HEK293 (cell line): ENCODE measurements at regions not wholly inside any gene's neighbourhood (a gene's known extent, or its start where the extent isn't known, plus 50 kb on each side); places are given as distances from the start of the nearest gene placed in this dataset.

Experiments
- CTCF ChIA-PET: fragments of 350-600 bp; formaldehyde crosslinking; extraction: SDS; loops from one replicate; lab custom pipeline; 2021; ENCODE audit warnings: antibody characterized with exemption; lab: Yijun Ruan, JAX
- POLR2A ChIA-PET: fragments of 300-600 bp; formaldehyde crosslinking; extraction: SDS; loops from one replicate; lab custom pipeline; 2020; ENCODE audit warnings: antibody characterized with exemption, inconsistent platforms; lab: Yijun Ruan, JAX
- H3K27ac ChIP-seq: fragments of 200-500 bp; sonication (Bioruptor generic); 2 replicates; pipeline ENCODE4 v1.5.1; 2014; ENCODE audit warnings: low read depth, low read length, control low read depth, inconsistent platforms; ENCODE audit errors: extremely low read depth
- H3K36me3 ChIP-seq, 2 experiments: fragments of 200-500 bp in 1 of 2; sonication (Bioruptor generic) in 1 of 2; 1 replicate in 1 of 2; 2 replicates in 1 of 2; pipeline ENCODE4 v1.5.1; 2014 to 2017; ENCODE audit warnings: inconsistent platforms in 2 of 2, low read length in 2 of 2; ENCODE audit not compliant: control insufficient read depth in 2 of 2, insufficient read depth in 1 of 2
- H3K4me1 ChIP-seq: fragments of 200-500 bp; sonication (Bioruptor generic); 2 replicates; pipeline ENCODE4 v1.5.1; 2014; ENCODE audit warnings: mild to moderate bottlenecking, low read length, inconsistent platforms; ENCODE audit not compliant: control insufficient read depth, insufficient read depth
- H3K4me3 ChIP-seq: 2 replicates; pipeline ENCODE4 v1.5.1; 2011; ENCODE audit warnings: low read depth, mild to moderate bottlenecking, control low read depth, low read length, moderate library complexity
- H3K9me3 ChIP-seq: fragments of 200-500 bp; sonication (Bioruptor generic); 2 replicates; pipeline ENCODE4 v1.5.1; 2014; ENCODE audit warnings: low read depth, low read length, inconsistent platforms; ENCODE audit not compliant: control insufficient read depth, insufficient read depth
- INSM2 ChIP-seq: fragments of 450-650 bp; formaldehyde crosslinking; IDR thresholded peaks from 2 replicates; pipeline ENCODE4 v1.5.1; 2016; ENCODE audit warnings: missing biosample characterization, missing genetic modification characterization
- KLF17 ChIP-seq: fragments of 450-650 bp; formaldehyde crosslinking; IDR thresholded peaks from 2 replicates; pipeline ENCODE4 v1.5.1; 2016; ENCODE audit warnings: missing biosample characterization, missing genetic modification characterization
- KLF8 ChIP-seq: fragments of 450-650 bp; formaldehyde crosslinking; IDR thresholded peaks from 2 replicates; pipeline ENCODE4 v1.5.1; 2016; ENCODE audit warnings: missing biosample characterization, missing genetic modification characterization
- KLF9 ChIP-seq: fragments of 450-650 bp; formaldehyde crosslinking; IDR thresholded peaks from 2 replicates; pipeline ENCODE4 v1.5.1; 2016; ENCODE audit warnings: missing biosample characterization, missing genetic modification characterization, low read depth
- MZF1 ChIP-seq: fragments of 450-650 bp; formaldehyde crosslinking; IDR thresholded peaks from 2 replicates; pipeline ENCODE4 v1.5.1; 2017; ENCODE audit warnings: missing biosample characterization, missing genetic modification characterization, borderline replicate concordance
- PRDM6 ChIP-seq: fragments of 450-650 bp; formaldehyde crosslinking; IDR thresholded peaks from 2 replicates; pipeline ENCODE4 v1.5.1; 2017; ENCODE audit warnings: missing biosample characterization, missing genetic modification characterization
- RBAK ChIP-seq: fragments of 450-650 bp; formaldehyde crosslinking; IDR thresholded peaks from 2 replicates; pipeline ENCODE4 v1.5.1; 2016; ENCODE audit warnings: missing biosample characterization, missing genetic modification characterization
- ZBTB6 ChIP-seq: fragments of 450-650 bp; formaldehyde crosslinking; IDR thresholded peaks from 2 replicates; pipeline ENCODE4 v1.5.1; 2017; ENCODE audit warnings: missing biosample characterization, missing genetic modification characterization
- ZNF146 ChIP-seq: fragments of 450-650 bp; formaldehyde crosslinking; IDR thresholded peaks from 2 replicates; pipeline ENCODE4 v1.5.1; 2016; ENCODE audit warnings: missing biosample characterization, missing genetic modification characterization
- ZNF223 ChIP-seq: fragments of 450-650 bp; formaldehyde crosslinking; IDR thresholded peaks from 2 replicates; pipeline ENCODE4 v1.5.1; 2016; ENCODE audit warnings: missing biosample characterization, missing genetic modification characterization
- ZNF248 ChIP-seq: fragments of 450-650 bp; formaldehyde crosslinking; IDR thresholded peaks from 2 replicates; pipeline ENCODE4 v1.5.1; 2017; ENCODE audit warnings: missing biosample characterization, missing genetic modification characterization
- ZNF302 ChIP-seq: fragments of 450-650 bp; formaldehyde crosslinking; IDR thresholded peaks from 2 replicates; pipeline ENCODE4 v1.5.1; 2016; ENCODE audit warnings: missing biosample characterization, missing genetic modification characterization, low read depth
- ZNF335 ChIP-seq: fragments of 450-650 bp; formaldehyde crosslinking; conservative IDR thresholded peaks from 2 replicates; pipeline ENCODE4 v1.5.1; 2016; ENCODE audit warnings: missing biosample characterization, missing genetic modification characterization
- ZNF37A ChIP-seq: fragments of 450-650 bp; IDR thresholded peaks from 2 replicates; pipeline ENCODE4 v1.5.1; 2018; ENCODE audit warnings: missing biosample characterization, missing genetic modification characterization
- ZNF416 ChIP-seq: fragments of 450-650 bp; formaldehyde crosslinking; IDR thresholded peaks from 2 replicates; pipeline ENCODE4 v1.5.1; 2016; ENCODE audit warnings: missing biosample characterization, missing genetic modification characterization
- ZNF48 ChIP-seq: fragments of 450-650 bp; formaldehyde crosslinking; IDR thresholded peaks from 2 replicates; pipeline ENCODE4 v1.5.1; 2016; ENCODE audit warnings: missing biosample characterization, missing genetic modification characterization
- ZNF513 ChIP-seq: fragments of 450-650 bp; IDR thresholded peaks from 2 replicates; pipeline ENCODE4 v1.5.1; 2018; ENCODE audit warnings: missing biosample characterization, missing genetic modification characterization
- ZNF514 ChIP-seq: fragments of 450-650 bp; formaldehyde crosslinking; IDR thresholded peaks from 2 replicates; pipeline ENCODE4 v1.5.1; 2016; ENCODE audit warnings: missing biosample characterization, missing genetic modification characterization
- ZNF571 ChIP-seq: fragments of 450-650 bp; formaldehyde crosslinking; IDR thresholded peaks from 2 replicates; pipeline ENCODE4 v1.5.0; 2017; ENCODE audit warnings: missing biosample characterization, missing genetic modification characterization
- ZNF596 ChIP-seq: fragments of 450-650 bp; IDR thresholded peaks from 2 replicates; pipeline ENCODE4 v1.5.0; 2018; ENCODE audit warnings: missing biosample characterization, mild to moderate bottlenecking, missing genetic modification characterization, moderate library complexity
- ZNF623 ChIP-seq: fragments of 450-650 bp; formaldehyde crosslinking; IDR thresholded peaks from 2 replicates; pipeline ENCODE4 v1.5.1; 2016; ENCODE audit warnings: missing biosample characterization, missing genetic modification characterization
- ZNF692 ChIP-seq: fragments of 450-650 bp; formaldehyde crosslinking; IDR thresholded peaks from 2 replicates; pipeline ENCODE4 v1.5.1; 2016; ENCODE audit warnings: missing biosample characterization, missing genetic modification characterization
- ZNF701 ChIP-seq: fragments of 450-650 bp; formaldehyde crosslinking; IDR thresholded peaks from 2 replicates; pipeline ENCODE4 v1.5.1; 2016; ENCODE audit warnings: missing biosample characterization, missing genetic modification characterization
- ZNF707 ChIP-seq: fragments of 450-650 bp; formaldehyde crosslinking; IDR thresholded peaks from 2 replicates; pipeline ENCODE4 v1.5.1; 2016; ENCODE audit warnings: missing biosample characterization, missing genetic modification characterization
- ZNF76 ChIP-seq: fragments of 450-650 bp; formaldehyde crosslinking; IDR thresholded peaks from 2 replicates; pipeline ENCODE4; 2016; ENCODE audit warnings: low read depth, missing biosample characterization, missing genetic modification characterization, borderline replicate concordance
- ZSCAN4 ChIP-seq: fragments of 450-650 bp; formaldehyde crosslinking; IDR thresholded peaks from 2 replicates; pipeline ENCODE4 v1.5.1; 2017; ENCODE audit warnings: missing biosample characterization, missing genetic modification characterization

- Histone ChIP-seq H3K4me3 (no peak overlapping the region), H3K4me1 (no peaks in the 10 kb centered on the region), H3K36me3 (no peaks in the 10 kb centered on the region), H3K27ac (no peak overlapping the region), H3K9me3 (no peaks in the 10 kb centered on the region)
- CTCF ChIA-PET, result interaction anchor here (1.4 kb wide), 1 partner anchor 11 kb away, joined by 8 read pairs; no protein-coding TSS in a partner anchor
- POLR2A ChIA-PET, result no interaction called here
- TF ChIP-seq KLF9 (tag by site-specific recombination) (no peak), ZNF416 (tag by site-specific recombination) (no peak), ZNF302 (tag by site-specific recombination) (no peak), ZNF701 (no peak), INSM2 (tag by site-specific recombination) (no peak), KLF8 (tag by site-specific recombination) (no peak), KLF17 (tag by site-specific recombination) (no peak)
- TF ChIP-seq, all 188 proteins: peak for 0
Measured at GRCh38 chr12:13350381-13350780, 153.9 kb downstream of the EMP1 start.

- no peaks in the 10 kb centered on the region for H3K4me1 ChIP-seq
- CTCF ChIA-PET, result interaction anchor here (0.8 to 0.9 kb wide), 2 partner anchors 14 kb away, joined by 3 to 5 read pairs; no protein-coding TSS in a partner anchor
- no peaks in the 10 kb centered on the region for H3K9me3 ChIP-seq
- no peaks in the 10 kb centered on the region for H3K36me3 ChIP-seq
- no peak overlapping the region for H3K27ac ChIP-seq
- no peak overlapping the region for H3K4me3 ChIP-seq
- POLR2A ChIA-PET, result no interaction called here
- no peak for TF ChIP-seq ZNF48 (tag by site-specific recombination)
- no peak for TF ChIP-seq ZNF223 (tag by site-specific recombination)
- no peak for TF ChIP-seq ZNF76 (tag by site-specific recombination)
- TF ChIP-seq ZNF513 (tag by site-specific recombination), result no peak
- no peak for TF ChIP-seq ZNF514 (tag by site-specific recombination)
- TF ChIP-seq ZNF623 (tag by site-specific recombination), result no peak
- TF ChIP-seq ZSCAN4 (tag by site-specific recombination), result no peak
- no peak for TF ChIP-seq ZNF335
- TF ChIP-seq ZNF37A, result no peak
- TF ChIP-seq ZNF596, result no peak
- no peak for TF ChIP-seq ZNF692 (tag by site-specific recombination)
- no peak for TF ChIP-seq RBAK (tag by site-specific recombination)
- no peak for TF ChIP-seq ZBTB6 (tag by site-specific recombination)
- TF ChIP-seq ZNF707 (tag by site-specific recombination), result no peak
- TF ChIP-seq ZNF146 (tag by site-specific recombination), result no peak
- no peak for TF ChIP-seq ZNF248
- TF ChIP-seq MZF1, result no peak
- TF ChIP-seq PRDM6 (tag by site-specific recombination), result no peak
- TF ChIP-seq ZNF571 (tag by site-specific recombination), result no peak
- TF ChIP-seq, all 188 proteins: peak for 0
Measured at GRCh38 chr12:13348464-13348863, 151.9 kb downstream of the EMP1 start.
